GM12878 (cell line): ENCODE measurements at regions not wholly inside any gene's neighbourhood (a gene's known extent, or its start where the extent isn't known, plus 50 kb on each side); places are given as distances from the start of the nearest gene placed in this dataset.

ENCODE experiments used
- ATAC-seq: fragments of 200-7000 bp; cut with Tn5 transposase; 3 replicates; pipeline ENCODE4 v1.9.1; 2020; ENCODE audit warnings: mild to moderate bottlenecking, moderate library complexity
- BruUV-seq: library from RNA; stranded (reverse); fragments of 400-500 nt; replicated peaks from 2 replicates; lab custom pipeline; 2021; lab: Mats Ljungman, UMichigan
- CTCF ChIA-PET: fragments of 300-600 bp; sonication (Branson Sonifier 250); formaldehyde crosslinking; extraction: SDS; loops from one replicate; lab custom pipeline; 2021; ENCODE audit warnings: inconsistent platforms; lab: Yijun Ruan, JAX
- POLR2A ChIA-PET: fragments of 350-600 bp; formaldehyde crosslinking; extraction: SDS; loops from one replicate; lab custom pipeline; 2021; ENCODE audit warnings: inconsistent platforms; lab: Charles Lee
- RAD21 ChIA-PET: fragments of 300-600 bp; sonication (Branson Sonifier 250); formaldehyde crosslinking; loops from one replicate; lab custom pipeline; 2023; ENCODE audit warnings: antibody characterized with exemption; ENCODE audit not compliant: unreplicated experiment; lab: Charles Lee
- SMC1A ChIA-PET: fragments of 300-600 bp; sonication (Branson Sonifier 250); formaldehyde crosslinking; loops from one replicate; lab custom pipeline; 2023; ENCODE audit not compliant: unreplicated experiment, uncharacterized antibody; lab: Charles Lee
- DNase-seq: peaks from one replicate; pipeline ENCODE4 v3.0.0-alpha.2; 2011; ENCODE audit warnings: low read depth, low spot score
- FAIRE-seq: peaks from 3 replicates; lab custom pipeline; 2011; peaks lifted over from hg19 to GRCh38; lab: Jason Lieb, UNC
- H2AFZ ChIP-seq: 2 replicates; pipeline ENCODE4 v1.6.0; 2011; ENCODE audit warnings: low read depth, low read length, control low read depth; ENCODE audit not compliant: control insufficient read depth
- H3K27ac ChIP-seq: 2 replicates; pipeline ENCODE4 v1.5.1; 2011; ENCODE audit warnings: control low read depth; ENCODE audit not compliant: control insufficient read depth, insufficient read depth
- H3K27me3 ChIP-seq, 2 experiments: replicated peaks in 1 of 2; 2 replicates each; pipeline versions ENCODE4 v1.6.0 to v1.6.1; 2011; ENCODE audit warnings: low read length in 1 of 2; ENCODE audit not compliant: control insufficient read depth in 2 of 2, insufficient read depth in 2 of 2
- H3K36me3 ChIP-seq, 2 experiments: 2 replicates each; pipeline ENCODE4 v1.5.1; 2011; ENCODE audit warnings: low read length in 1 of 2; ENCODE audit not compliant: control insufficient read depth in 2 of 2, insufficient read depth in 2 of 2
- H3K4me1 ChIP-seq: 2 replicates; pipeline ENCODE4 v1.6.1; 2011; ENCODE audit warnings: mild to moderate bottlenecking, low read length, moderate library complexity, mixed read lengths; ENCODE audit not compliant: control insufficient read depth, insufficient read depth
- H3K4me2 ChIP-seq: 2 replicates; pipeline ENCODE4 v1.6.0; 2011; ENCODE audit warnings: control low read depth; ENCODE audit not compliant: control insufficient read depth, insufficient read depth
- H3K4me3 ChIP-seq: fragments of 200-600 bp; sonication (generic); 2 replicates; pipeline ENCODE4 v1.5.1; 2016
- H3K79me2 ChIP-seq: 2 replicates; pipeline ENCODE4 v1.6.0; 2011; ENCODE audit warnings: low read length; ENCODE audit not compliant: control insufficient read depth, insufficient read depth
- H3K9ac ChIP-seq: 2 replicates; pipeline ENCODE4 v1.8.0; 2011; ENCODE audit warnings: low read length, control low read depth, mixed read lengths; ENCODE audit not compliant: control insufficient read depth, insufficient read depth
- H3K9me3 ChIP-seq: replicated peaks from 3 replicates; pipeline ENCODE4 v1.5.1; 2011; ENCODE audit warnings: mild to moderate bottlenecking, low read length; ENCODE audit not compliant: control insufficient read depth, insufficient read depth
- H4K20me1 ChIP-seq: 2 replicates; pipeline ENCODE4 v1.6.0; 2011; ENCODE audit not compliant: control insufficient read depth, insufficient read depth
- CREB1 ChIP-seq: IDR thresholded peaks from 2 replicates; pipeline ENCODE4 v1.6.1; 2012; ENCODE audit warnings: low read depth, mild to moderate bottlenecking, inconsistent platforms
- CREM ChIP-seq: IDR thresholded peaks from 2 replicates; pipeline ENCODE4 v1.6.1; 2014; ENCODE audit warnings: antibody characterized with exemption, low read depth
- EP300 ChIP-seq, 2 experiments: fragments of 150-350 bp in 1 of 2; IDR thresholded peaks; 2 replicates each; pipeline ENCODE4 v1.6.1; 2011 to 2012; ENCODE audit warnings: low read depth in 2 of 2, low read length in 2 of 2, borderline replicate concordance in 1 of 2, improper control_type of control experiment in 1 of 2, inconsistent platforms in 1 of 2; ENCODE audit not compliant: control insufficient read depth in 1 of 2
- HDAC2 ChIP-seq: fragments of 200-600 bp; sonication (generic); IDR thresholded peaks from 2 replicates; pipeline ENCODE4 v1.6.1; 2017
- HDGF ChIP-seq: fragments of 450-650 bp; IDR thresholded peaks from 2 replicates; pipeline ENCODE4 v1.6.1; 2016; ENCODE audit warnings: antibody characterized with exemption
- MTA3 ChIP-seq: IDR thresholded peaks from 2 replicates; pipeline ENCODE4 v1.6.1; 2012; ENCODE audit warnings: low read length, inconsistent platforms, borderline replicate concordance
- MYC ChIP-seq: IDR thresholded peaks from 2 replicates; pipeline ENCODE4 v1.6.1; 2011; ENCODE audit warnings: mild to moderate bottlenecking, low read length, moderate library complexity, inconsistent platforms; ENCODE audit not compliant: insufficient read depth, insufficient replicate concordance, insufficient read length, severe bottlenecking
- NFYB ChIP-seq: IDR thresholded peaks from 2 replicates; pipeline ENCODE4 v1.6.1; 2011; ENCODE audit warnings: low read depth, mild to moderate bottlenecking, low read length, improper control_type of control experiment, moderate library complexity; ENCODE audit not compliant: insufficient read depth
- POLR2AphosphoS2 ChIP-seq: IDR thresholded peaks from 2 replicates; pipeline ENCODE4 v1.6.1; 2011; ENCODE audit warnings: low read depth, mild to moderate bottlenecking, low read length, improper control_type of control experiment, moderate library complexity
- RUNX3 ChIP-seq: IDR thresholded peaks from 2 replicates; pipeline ENCODE4 v1.6.1; 2012; ENCODE audit warnings: low read length, inconsistent platforms
- SMAD1 ChIP-seq: fragments of 450-650 bp; IDR thresholded peaks from 2 replicates; pipeline ENCODE4 v1.6.1; 2018; ENCODE audit warnings: mild to moderate bottlenecking, low read depth; ENCODE audit not compliant: partially characterized antibody
- TAF1 ChIP-seq: IDR thresholded peaks from 2 replicates; pipeline ENCODE4 v1.6.1; 2011; ENCODE audit warnings: mild to moderate bottlenecking, low read depth, low read length, borderline replicate concordance
- TBL1XR1 ChIP-seq: IDR thresholded peaks from 2 replicates; pipeline ENCODE4 v1.6.1; 2012; ENCODE audit warnings: low read depth, low read length, improper control_type of control experiment
- TCF7 ChIP-seq: IDR thresholded peaks from 2 replicates; pipeline ENCODE4 v1.6.1; 2014; ENCODE audit warnings: antibody characterized with exemption, borderline replicate concordance
- ZNF207 ChIP-seq: fragments of 450-650 bp; IDR thresholded peaks from 2 replicates; pipeline ENCODE4 v1.6.1; 2014; ENCODE audit warnings: antibody characterized with exemption, mild to moderate bottlenecking, borderline replicate concordance
- WGBS: methylation state at CpG from one replicate; pipeline ENCODE4 v1.1.6; 2016; ENCODE audit warnings: low lambda C conversion rate; ENCODE audit not compliant: insufficient replicate concordance, insufficient coverage; ENCODE audit errors: missing lambda C conversion rate; 5-methylcytosine and 5-hydroxymethylcytosine counted together
- in situ Hi-C: fragments of 300-500 bp; cut with MboI; formaldehyde crosslinking; loops from 9 replicates; pipeline ENCODE4 v1.14.3; 2018; ENCODE audit warnings: mixed read lengths
- intact Hi-C: fragments of 100-400 bp; cut with micrococcal nuclease; formaldehyde crosslinking; loops from one replicate; pipeline ENCODE4 v1.14.2; 2022; ENCODE audit not compliant: unreplicated experiment
- TF ChIP-seq, protein P1 (sequence below): fragments of 450-650 bp; IDR thresholded peaks from 2 replicates; pipeline ENCODE4 v1.6.1; 2016; ENCODE audit warnings: mild to moderate bottlenecking
- TF ChIP-seq, protein P2 (sequence below): IDR thresholded peaks from 2 replicates; pipeline ENCODE4 v1.6.1; 2012; ENCODE audit warnings: mild to moderate bottlenecking, low read depth, low read length

DNA sequence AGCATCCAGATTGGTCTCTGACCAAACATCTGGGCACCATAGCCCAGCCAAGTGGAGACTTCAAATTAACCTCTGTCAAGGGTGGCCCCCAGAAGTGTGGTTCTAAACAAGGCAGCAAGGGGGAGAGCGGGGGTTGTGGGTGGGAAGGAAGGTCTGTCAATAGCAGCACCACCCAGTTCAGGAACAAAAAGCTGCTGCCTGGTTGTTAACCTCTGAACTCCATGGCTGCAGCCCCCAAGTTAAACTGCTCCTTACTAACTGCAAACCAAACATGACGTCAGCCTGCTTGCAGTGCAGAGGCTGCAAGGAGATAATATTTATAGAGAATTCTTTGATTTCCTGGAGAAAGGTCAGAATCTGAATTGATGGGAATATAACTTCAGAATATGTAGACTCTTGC, 76.5 kb downstream of the ARL4C start:
- no peaks in the 10 kb centered on the region for H3K79me2 ChIP-seq
- TF ChIP-seq EP300 (IDR thresholded peaks at IDR 0.05; ENCODE audit: borderline replicate concordance in 1 of 2, control insufficient read depth in 1 of 2, low read depth in 2 of 2, low read length in 2 of 2) (no peak), ZNF207 (no peak), HDAC2 (no peak), SMAD1 (no peak), TBL1XR1 (no peak), TCF7 (no peak), POLR2AphosphoS2 (no peak), CREM (no peak), CREB1 (no peak), HDGF (no peak), MYC (no peak), NFYB (no peak), MTA3 (no peak), TAF1 (no peak), RUNX3 (no peak)
- TF ChIP-seq, protein P1, sequence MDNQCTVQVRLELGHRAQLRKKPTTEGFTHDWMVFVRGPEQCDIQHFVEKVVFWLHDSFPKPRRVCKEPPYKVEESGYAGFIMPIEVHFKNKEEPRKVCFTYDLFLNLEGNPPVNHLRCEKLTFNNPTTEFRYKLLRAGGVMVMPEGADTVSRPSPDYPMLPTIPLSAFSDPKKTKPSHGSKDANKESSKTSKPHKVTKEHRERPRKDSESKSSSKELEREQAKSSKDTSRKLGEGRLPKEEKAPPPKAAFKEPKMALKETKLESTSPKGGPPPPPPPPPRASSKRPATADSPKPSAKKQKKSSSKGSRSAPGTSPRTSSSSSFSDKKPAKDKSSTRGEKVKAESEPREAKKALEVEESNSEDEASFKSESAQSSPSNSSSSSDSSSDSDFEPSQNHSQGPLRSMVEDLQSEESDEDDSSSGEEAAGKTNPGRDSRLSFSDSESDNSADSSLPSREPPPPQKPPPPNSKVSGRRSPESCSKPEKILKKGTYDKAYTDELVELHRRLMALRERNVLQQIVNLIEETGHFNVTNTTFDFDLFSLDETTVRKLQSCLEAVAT = no peak
- TF ChIP-seq, protein P2, sequence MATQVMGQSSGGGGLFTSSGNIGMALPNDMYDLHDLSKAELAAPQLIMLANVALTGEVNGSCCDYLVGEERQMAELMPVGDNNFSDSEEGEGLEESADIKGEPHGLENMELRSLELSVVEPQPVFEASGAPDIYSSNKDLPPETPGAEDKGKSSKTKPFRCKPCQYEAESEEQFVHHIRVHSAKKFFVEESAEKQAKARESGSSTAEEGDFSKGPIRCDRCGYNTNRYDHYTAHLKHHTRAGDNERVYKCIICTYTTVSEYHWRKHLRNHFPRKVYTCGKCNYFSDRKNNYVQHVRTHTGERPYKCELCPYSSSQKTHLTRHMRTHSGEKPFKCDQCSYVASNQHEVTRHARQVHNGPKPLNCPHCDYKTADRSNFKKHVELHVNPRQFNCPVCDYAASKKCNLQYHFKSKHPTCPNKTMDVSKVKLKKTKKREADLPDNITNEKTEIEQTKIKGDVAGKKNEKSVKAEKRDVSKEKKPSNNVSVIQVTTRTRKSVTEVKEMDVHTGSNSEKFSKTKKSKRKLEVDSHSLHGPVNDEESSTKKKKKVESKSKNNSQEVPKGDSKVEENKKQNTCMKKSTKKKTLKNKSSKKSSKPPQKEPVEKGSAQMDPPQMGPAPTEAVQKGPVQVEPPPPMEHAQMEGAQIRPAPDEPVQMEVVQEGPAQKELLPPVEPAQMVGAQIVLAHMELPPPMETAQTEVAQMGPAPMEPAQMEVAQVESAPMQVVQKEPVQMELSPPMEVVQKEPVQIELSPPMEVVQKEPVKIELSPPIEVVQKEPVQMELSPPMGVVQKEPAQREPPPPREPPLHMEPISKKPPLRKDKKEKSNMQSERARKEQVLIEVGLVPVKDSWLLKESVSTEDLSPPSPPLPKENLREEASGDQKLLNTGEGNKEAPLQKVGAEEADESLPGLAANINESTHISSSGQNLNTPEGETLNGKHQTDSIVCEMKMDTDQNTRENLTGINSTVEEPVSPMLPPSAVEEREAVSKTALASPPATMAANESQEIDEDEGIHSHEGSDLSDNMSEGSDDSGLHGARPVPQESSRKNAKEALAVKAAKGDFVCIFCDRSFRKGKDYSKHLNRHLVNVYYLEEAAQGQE = no peak
- no TSS peak for BruUV-seq
- H3K4me3 ChIP-seq = no peak overlapping the region
- no peaks in the 10 kb centered on the region for H3K36me3 ChIP-seq
- ChIA-PET RAD21 (no interaction called here), SMC1A (no interaction called here), POLR2A (no interaction called here), CTCF (no interaction called here)
- no peak overlapping the region for H3K4me2 ChIP-seq
- DNase-seq (no peak), FAIRE-seq (no peak), ATAC-seq (no peak)
- H2AFZ ChIP-seq = no peak overlapping the region
- H3K4me1 ChIP-seq = no peaks in the 10 kb centered on the region
- no peaks in the 10 kb centered on the region for H3K9me3 ChIP-seq
- in situ Hi-C loops (no loop called here), intact Hi-C loops (no loop called here)
- no peaks in the 10 kb centered on the region for H4K20me1 ChIP-seq
- H3K9ac ChIP-seq = no peak overlapping the region
- H3K27ac ChIP-seq = no peak overlapping the region
- WGBS = 43% methylated on average over 2 of the region's 2 CpGs
- H3K27me3 ChIP-seq = no peaks in the 10 kb centered on the region
